GM18861 (cell line): ENCODE measurements at regions not wholly inside any gene's neighbourhood (a gene's known extent, or its start where the extent isn't known, plus 50 kb on each side); places are given as distances from the start of the nearest gene placed in this dataset.

Source experiments
- ATAC-seq: cut with Tn5 transposase; IDR thresholded peaks from one replicate; pipeline ENCODE4 v1.9.1; 2021; ENCODE audit not compliant: unreplicated experiment

DNA sequence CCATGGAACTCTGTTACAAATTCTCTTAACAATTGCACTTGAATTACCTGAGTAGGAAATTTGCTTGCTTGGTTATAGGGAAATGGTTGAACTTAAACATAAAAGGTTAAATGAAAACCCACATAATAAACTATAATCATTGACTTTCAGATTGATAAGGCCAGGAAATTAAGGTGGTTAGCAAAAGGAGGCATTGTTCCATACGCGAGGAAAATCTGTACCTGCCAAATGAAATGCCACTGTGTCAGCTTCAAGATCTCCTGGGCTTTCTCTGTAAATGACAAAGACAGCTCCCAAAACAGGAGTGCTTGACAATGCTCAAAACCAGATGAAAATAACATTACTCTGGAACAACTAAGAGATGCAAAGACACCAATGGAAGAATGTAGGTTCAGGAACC, 125.5 kb upstream of the KLF3 start:
- no peak for ATAC-seq

DNA sequence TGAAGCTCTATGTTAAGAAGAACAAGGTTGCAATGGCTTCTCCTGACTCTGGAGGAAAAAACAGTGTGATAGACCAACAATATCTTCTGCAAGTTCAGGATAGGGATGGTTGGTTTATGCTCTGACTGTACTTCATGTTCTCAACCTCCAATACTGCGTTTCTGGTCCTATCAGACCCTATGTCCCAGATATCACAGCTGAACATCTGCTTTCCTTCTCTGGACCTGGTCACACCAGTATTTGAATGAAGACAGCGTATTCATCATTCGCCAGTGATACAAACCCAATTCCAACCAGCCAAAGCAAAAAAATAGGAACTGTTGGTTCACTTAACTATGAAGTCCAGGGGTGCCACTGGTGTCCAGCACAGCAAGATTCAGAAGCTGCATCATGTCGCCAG, 124.5 kb upstream of the KLF3 start:
- no peak for ATAC-seq

DNA sequence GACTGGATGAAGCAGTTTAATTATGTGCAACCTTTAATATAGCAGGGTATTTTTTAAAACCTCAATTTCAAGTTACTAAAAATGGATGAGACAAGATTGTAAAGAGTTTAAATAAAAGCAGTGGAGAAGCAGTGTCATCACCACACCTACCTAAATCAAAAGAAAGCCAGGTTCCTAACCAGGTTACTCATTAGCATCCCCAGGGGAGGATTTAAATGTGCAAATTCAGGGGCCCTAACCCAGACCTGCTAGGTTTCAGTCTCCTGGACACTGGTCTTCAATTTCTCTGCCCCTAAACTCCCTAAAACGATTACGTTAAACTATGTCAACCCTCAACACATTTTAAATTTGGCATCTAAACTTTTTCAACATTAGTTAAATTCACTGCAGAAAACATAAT, 116.9 kb upstream of the KLF3 start:
- no peak for ATAC-seq

DNA sequence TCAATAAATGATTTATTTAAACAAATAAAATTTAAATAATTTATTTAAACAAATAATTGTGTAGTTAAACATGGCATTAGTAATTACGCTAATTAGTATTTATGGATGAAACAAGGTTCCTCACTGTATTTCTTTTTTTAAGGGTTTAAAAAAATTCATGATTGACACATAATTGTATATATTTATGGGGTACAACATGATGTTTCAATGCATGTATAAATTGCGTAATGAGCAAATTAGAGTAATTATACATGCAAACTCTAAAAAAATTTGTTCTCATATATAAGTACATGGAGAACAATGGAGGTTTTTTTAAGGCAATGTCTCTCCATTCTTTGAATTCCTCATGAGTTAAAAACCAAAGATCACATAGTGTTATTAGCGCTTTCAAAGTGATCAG, 115.7 kb upstream of the KLF3 start:
- no peak for ATAC-seq

DNA sequence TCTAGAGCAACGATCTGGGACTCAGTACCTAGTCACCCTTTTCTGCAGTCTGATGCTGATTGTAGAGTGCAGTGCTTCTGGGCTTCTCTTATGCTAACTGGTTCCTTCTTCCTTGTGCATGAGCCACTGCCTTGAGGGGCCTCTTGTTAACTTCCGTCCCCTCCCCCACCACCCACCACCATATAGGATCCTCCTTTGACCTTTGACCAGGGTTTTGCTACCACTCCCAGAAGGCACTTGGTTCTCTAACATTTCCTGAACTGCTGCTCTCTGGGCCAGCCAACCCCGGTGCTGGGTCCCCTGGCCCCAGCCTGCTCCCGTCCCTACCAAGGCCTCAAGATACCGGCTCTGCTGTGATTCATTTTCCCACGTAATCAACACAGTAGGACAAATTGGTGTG, 104.6 kb upstream of the KLF3 start:
- ATAC-seq: no peak

DNA sequence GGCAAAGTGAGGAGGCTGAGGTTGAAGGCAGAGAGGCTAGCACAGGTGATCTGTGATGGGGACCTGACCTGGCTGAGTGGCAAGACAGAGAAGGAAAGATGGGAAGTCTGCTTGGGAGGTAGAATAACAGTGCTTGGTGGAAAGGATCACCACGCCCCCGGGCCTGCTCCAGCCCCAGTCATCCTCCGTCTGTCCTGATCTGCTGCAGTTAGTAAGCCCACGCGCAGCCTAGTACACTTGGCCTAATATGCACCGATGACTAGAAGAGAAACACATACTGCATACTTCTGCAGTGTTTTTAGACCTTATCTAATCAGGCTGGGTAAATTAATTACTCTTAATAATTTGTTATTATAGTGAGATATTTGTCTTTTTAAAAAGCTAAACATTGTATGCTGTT, 103.7 kb upstream of the KLF3 start:
- no peak for ATAC-seq

DNA sequence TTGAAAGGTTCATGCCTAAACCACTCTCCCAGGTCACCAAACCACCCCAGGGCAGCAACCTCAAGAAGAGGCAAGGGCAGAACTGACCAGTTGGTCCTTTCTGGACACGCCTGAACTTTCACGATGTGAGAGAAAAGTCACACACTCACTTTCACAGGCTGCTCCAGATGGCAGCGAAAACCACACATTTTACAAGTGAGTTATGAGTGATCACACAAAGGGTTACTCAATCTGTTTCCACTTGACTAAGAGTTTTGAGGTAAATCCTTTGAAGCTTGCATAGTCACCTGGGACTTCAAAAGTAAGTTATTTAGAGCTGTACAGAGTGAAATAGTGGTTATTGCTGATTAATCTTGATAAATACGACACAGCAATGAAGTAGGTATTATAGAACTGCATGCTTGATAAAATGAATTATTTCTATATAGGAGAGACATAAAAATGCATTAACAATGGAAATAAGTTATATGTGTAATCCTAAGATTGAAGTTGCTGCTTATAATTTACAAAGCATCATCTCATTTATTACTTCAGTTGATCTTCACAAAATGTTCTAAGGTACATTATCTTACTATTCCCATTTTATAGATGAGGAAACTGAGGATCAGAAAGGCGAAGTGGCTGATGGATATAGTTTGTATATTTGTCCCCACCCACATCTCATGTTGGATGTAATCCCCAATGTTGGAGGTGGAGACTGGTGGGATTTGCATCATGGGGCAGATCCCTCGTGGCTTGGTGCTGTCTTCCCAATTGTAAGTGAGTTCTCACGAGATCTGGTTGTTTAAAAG, 103.0 kb upstream of the KLF3 start:
- ATAC-seq: peak; percentile 95

DNA sequence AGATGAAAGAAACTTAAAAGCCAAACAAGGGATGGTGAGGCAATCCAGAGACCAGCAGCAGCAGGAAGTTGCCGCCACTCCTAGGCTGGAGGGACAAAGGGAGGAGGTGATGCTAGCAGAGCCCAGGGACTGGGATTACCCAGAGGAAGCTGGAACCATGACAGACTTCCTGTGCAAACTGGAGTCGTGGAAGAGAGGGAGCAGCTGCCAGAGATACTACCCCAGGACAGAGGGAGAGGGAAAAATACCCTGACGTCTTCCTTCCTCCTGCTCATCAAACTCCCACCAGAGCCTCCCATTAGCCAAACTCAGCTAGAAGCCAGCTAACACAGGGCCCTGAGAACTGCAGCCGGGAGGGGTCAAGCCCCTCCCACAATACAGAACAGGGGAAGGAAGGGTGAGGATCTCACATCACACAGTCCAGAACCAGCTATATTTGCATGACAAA, 101.2 kb upstream of the KLF3 start:
- no peak for ATAC-seq

DNA sequence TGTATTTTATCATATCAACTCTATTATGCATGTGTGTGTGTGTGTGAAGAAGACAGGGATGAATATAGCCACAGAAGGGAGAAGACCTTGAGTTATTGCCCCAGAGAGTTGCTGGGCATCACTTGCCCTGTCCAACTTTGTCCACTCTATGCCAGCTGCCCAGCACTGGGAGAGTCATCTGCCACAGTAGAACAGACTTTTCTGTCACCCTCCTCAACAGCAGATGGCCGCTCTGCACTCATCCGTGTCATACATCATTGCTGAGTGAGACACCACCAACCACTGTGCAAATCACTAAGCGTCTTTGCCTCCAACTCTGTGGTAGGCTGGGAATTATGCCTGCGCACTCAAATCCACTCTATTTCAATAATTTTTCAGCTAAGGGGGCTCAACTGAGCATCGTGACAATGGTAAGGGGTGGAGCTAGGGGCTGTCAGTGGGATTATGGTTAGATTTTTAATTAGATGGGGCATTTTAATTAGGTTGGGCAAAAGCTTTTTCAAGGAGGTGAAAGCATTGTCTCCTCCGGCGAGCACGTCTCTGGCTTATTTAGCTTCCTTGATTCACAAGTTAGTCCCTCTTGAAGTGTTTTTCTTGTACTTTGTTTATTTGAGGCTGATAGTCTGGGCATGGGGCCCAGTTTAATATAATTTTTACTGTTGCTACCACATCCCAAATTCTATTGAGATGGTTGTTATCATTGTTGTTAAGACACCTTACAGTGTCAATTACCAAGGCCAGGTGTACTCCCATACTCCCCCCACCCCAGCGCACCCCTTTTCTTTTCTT, 100.1 kb upstream of the KLF3 start:
- no peak for ATAC-seq

DNA sequence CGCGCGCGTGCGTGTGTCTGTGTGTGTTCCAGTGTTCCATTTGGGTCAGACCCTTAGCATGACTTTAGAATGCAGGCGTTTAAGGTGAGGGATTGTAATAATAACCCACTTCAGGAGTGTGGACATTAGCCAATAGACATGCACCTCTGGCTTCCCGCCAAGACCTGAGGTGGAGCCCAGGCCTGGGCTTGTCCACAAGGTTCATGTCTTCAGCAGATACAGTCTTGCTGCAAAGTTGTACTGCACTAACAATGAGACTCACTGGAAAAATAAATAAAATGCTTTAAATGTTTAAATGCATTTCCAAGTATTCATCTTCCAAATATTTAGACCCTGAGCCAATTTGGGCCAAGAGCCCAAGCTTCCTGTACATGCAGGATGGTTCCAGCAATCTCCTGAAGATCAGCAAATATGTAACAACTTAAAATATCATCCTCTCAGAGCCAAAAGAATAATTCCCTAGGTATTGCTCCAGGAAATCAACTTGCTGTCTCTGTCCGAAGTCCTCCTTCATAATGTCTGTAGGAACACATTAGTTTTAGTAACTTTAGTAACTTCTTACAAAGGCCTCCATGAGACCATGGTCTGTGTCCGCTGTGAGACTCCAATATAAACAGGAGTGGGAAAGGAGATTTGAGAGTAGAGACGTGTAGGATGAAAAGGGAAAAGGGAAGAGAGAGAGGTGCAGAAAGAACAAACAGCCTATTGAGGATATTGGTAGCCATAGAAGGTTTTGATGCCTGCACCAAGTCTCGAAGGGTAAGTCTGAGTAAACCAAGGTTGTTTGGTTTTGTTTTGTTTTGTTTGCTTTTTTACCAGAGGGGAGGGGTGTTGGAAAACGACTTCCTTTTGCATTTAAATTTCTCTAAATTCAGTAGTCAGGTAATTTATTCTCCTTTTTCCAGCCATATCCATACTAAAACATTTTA, 98.5 kb upstream of the KLF3 start:
- ATAC-seq: no peak

DNA sequence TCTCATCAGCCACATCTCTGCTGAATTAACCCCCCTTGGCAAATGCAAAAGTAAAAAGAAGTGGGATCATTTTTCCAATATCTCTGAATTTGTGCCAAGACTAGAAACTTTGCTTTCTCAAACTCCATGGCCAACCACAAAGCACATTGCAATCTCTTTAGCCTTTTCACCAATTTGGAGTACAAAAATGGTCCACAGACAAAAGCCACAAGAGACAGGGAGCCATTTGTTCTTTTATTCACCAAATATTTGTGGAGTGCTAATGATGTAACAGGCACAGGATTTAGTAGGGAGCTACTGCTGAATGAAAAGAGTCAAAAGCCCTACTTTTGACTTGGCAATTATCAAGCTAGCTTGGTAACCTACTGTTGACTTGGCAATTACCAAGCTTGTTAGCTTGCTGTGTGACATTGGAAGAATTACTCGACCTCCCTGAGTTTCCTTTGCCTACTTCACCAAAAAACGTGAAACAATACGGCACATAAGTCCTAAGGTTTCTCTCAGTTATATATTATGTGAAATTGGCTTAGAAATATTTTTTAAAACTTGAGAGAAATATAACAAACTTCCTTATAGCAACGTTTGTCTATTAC, 97.1 kb upstream of the KLF3 start:
- ATAC-seq: no peak

DNA sequence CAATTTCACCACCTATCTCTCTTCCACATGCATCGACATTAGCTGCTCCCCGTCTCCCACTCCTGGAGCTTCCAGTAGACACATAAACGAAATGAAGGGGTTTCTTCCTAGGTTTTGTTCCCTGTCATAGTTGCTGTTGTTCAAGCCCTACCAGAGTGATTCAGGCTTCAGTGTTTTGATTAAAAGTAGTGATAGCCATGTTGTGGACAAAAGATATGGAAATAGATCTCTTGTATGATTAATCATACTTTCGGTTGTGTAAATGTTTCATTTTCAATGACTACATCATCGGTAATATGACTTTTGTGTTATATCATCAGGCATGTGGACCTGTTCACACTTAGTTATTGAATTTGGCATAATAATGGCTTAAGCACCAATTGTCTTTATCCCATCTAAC, 96.5 kb upstream of the KLF3 start:
- ATAC-seq: no peak

DNA sequence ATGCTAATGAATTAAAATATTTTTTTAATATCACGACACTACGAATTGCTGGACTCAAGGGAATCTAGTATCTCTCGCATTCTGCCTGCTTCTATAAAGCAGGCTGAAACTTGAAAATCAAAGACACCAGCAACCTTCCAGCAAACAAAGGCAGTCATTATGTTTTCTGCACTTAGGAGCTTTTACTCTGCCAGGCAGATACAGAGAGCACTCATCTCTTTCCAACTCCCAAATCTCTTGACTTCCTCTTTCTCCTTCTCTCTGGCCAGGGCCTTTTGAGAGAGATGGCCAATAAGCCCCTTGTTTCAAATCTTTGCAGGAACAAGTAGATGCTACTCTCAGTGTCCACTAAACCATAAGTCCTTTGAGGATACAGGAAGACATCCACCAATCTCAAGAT, 95.2 kb upstream of the KLF3 start:
- ATAC-seq: no peak

DNA sequence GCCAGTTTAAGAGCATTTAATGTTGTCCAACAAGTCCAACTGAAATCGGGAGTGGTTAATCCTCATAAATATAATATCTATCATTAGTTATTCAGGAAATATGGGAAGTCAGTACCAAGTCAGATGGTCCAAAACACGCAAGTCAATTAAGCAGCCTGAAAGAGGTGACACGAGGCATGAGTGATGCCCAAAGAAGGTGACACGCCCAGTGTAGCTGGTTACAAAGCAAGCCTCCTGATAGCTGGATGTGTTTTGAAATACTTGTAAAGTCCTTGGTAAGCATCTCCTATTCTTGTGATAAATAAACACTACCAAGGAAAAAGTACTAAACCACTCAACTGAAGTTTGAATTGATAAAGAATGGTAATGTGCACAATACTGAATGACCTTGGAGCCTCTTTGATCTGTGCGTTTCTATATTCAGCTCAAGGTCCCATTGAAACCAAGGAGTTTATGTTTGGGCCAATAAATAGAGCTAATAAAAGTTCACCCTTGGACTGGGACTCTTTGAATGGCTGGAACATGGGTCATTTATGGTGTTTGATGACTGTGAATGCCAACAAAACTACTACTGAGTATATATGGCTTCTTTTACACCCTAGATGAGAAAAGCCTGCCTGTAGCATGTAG, 93.2 kb upstream of the KLF3 start:
- ATAC-seq: no peak

DNA sequence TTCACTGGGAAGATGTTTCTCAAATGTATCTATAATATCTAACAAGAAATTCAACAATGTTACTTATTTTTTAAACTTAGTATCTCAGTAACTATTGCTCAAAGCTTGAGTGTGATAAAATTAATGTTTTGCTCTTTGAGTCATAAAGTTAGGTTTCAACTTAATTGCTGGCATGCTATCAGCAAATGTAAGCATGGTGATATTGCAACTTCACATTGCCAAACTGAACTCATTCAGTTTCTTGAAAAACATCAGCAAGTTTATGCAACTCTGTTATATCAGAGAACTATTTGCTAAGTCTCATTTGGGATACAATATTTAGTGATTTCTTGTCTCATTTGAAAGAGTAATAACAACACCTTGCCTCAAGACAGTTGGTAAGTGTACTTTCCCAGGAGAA, 91.2 kb upstream of the KLF3 start:
- ATAC-seq: no peak

DNA sequence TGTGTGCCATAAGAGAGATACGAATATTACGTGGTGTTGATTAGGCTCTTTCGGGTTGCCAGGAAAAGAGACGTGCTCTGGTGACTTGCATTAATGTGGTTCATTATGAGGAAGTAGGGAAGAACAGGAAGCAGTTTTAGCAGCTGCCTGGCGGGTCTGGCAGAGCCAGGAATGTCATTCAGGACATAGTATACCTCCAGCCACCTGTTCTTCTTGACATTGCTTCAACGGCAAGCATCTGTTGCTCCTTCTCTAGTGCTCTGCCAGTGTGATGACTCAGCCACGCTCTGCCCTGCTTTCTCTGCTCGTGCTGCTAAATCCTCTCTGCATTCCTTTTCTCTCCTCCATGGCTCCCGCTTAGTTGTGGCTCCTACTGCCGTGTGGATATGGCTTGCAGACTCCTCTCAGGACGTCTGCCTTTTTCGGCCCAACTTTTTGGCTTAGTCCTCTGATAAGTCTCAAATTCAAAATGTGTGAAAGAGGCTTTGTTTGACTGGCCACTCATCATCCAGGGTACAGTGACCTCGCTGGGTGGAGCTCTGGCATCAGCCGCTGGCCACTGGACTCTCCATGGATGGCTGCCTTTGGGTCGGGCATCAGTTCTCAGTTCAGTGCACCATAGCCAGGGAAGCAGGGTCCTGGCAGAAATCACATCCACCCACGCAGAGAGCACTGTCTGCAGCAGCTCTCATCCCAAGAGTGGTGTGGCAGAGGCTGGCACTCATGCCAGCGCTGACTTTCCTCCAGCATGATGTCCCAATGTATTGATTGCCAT, 89.3 kb upstream of the KLF3 start:
- ATAC-seq: no peak

DNA sequence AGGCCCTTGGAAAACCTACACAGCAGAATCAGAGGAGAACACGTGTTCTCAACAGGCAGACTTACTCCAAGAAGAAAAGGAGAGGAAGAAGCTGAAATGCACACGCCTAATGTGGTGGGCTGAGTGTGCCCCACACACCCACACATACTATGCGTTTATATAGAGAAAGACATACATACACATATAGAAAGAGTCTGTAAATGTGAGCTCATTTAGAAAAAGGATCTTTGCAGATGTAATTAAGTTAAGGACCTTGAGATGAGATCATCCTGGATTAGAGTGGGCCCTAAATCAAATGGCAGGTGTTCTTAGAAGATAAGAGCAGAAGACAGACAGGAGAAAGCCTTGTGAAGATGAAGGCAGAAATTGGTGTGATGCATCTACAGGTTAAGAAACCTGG, 87.2 kb upstream of the KLF3 start:
- ATAC-seq: no peak

DNA sequence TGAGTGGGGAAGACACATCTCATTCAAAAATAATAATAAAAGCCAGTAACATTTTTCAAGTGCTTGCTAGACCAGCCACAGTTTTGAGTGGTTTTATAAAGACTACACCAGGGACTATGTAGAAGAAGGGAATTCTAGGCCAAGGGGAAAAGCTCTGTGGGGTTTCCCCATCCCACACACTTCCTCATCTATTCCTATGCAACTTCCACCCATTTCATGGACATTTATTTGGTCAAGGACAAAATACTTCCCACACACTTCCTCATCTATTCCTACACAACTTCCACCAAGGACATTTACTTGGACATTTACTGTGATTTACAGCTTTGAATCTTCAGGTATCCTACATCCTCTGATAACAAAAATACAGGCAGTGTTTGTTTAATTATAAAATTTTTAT, 86.5 kb upstream of the KLF3 start:
- no peak for ATAC-seq

DNA sequence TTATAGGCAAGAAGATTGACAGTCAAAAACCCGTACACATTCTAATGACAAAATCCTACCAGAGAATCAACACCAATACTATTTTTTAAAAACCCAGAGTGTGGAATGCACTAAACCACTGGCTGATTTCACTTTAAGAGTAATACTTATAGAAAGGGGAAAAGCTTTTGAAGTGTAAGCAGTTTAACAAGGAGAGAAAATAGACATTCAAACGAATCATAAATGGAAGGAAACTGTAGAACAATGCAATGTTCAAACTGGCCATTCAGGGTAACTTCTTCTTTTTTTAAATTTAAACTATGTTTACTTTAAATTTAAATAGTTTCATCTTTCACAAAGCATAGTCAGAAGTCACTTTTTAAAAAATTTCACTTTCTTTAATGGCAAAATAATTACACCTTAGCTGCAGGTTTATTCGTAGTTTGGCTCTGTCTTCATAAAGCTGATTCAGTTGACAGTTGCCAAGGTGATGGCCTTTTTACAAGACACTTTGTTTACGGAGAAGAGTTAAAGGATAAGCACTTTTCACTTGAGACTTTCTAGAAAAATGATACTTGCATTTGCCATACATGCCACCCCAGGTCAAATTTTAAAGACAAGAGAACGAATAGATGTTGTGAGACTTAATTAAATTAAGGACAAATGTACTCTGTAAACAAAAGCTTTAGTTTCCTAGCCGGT, 82.4 kb upstream of the KLF3 start:
- ATAC-seq: no peak
